ENCODE measurements at regions not wholly inside any gene's neighbourhood (a gene's known extent, or its start where the extent isn't known, plus 50 kb on each side); places are given as distances from the start of the nearest gene placed in this dataset.

- no peak for DNase-seq (ENCODE audit: low read depth in 2 of 2)
Observed at GRCh38 chr20:11128721-11129120, 454.9 kb upstream of the JAG1 start.

- no peak for DNase-seq (ENCODE audit: low read depth in 2 of 2)
Observed at GRCh38 chr20:11130554-11131166, 456.9 kb upstream of the JAG1 start.

GRCh38 chr20:11132819-11133415, 459.1 kb upstream of the JAG1 start:
- DNase-seq (ENCODE audit: low read depth in 2 of 2) = no peak

- DNase-seq (ENCODE audit: low read depth in 2 of 2) = no peak
Observed at GRCh38 chr20:11136691-11137090, 462.9 kb upstream of the JAG1 start.

- DNase-seq (ENCODE audit: low read depth in 2 of 2) = no peak
Observed at GRCh38 chr20:11137688-11138087, 463.9 kb upstream of the JAG1 start.

- no peak for DNase-seq (ENCODE audit: low read depth in 2 of 2)
Observed at GRCh38 chr20:11140359-11140758, 466.6 kb upstream of the JAG1 start.

- DNase-seq (ENCODE audit: low read depth in 2 of 2) = no peak
Observed at GRCh38 chr20:11143481-11143880, 469.7 kb upstream of the JAG1 start.

- no peak for DNase-seq (ENCODE audit: low read depth in 2 of 2)
Observed at GRCh38 chr20:11144114-11144950, 470.5 kb upstream of the JAG1 start.

- DNase-seq (ENCODE audit: low read depth in 2 of 2) = no peak
Observed at GRCh38 chr20:11145616-11146015, 471.8 kb upstream of the JAG1 start.

- DNase-seq (ENCODE audit: low read depth in 2 of 2) = no peak
Observed at GRCh38 chr20:11153819-11154218, 480.0 kb upstream of the JAG1 start.

- DNase-seq (ENCODE audit: low read depth in 2 of 2) = no peak
Observed at GRCh38 chr20:11155156-11155756, 481.5 kb upstream of the JAG1 start.

- no peak for DNase-seq (ENCODE audit: low read depth in 2 of 2)
Observed at GRCh38 chr20:11156922-11157321, 483.1 kb upstream of the JAG1 start.

- no peak for DNase-seq (ENCODE audit: low read depth in 2 of 2)
Observed at GRCh38 chr20:11158146-11158545, 484.3 kb upstream of the JAG1 start.

GRCh38 chr20:11158589-11158988, 484.8 kb upstream of the JAG1 start:
- no peak for DNase-seq (ENCODE audit: low read depth in 2 of 2)

- DNase-seq (ENCODE audit: low read depth in 2 of 2) = no peak
Observed at GRCh38 chr20:11159728-11160127, 485.9 kb upstream of the JAG1 start.

- DNase-seq (ENCODE audit: low read depth in 2 of 2) = no peak
Observed at GRCh38 chr20:11162026-11162775, 488.4 kb upstream of the JAG1 start.

GRCh38 chr20:11165789-11166188, 492.0 kb upstream of the JAG1 start:
- no peak for DNase-seq (ENCODE audit: low read depth in 2 of 2)

GRCh38 chr20:11166712-11167111, 492.9 kb upstream of the JAG1 start:
- DNase-seq (ENCODE audit: low read depth in 2 of 2) = no peak

- DNase-seq (ENCODE audit: low read depth in 2 of 2) = no peak
Observed at GRCh38 chr20:11168026-11168425, 494.2 kb upstream of the JAG1 start.

- no peak for DNase-seq (ENCODE audit: low read depth in 2 of 2)
Observed at GRCh38 chr20:11170025-11170424, 496.2 kb upstream of the JAG1 start.

GRCh38 chr20:11170565-11170964, 496.8 kb upstream of the JAG1 start:
- DNase-seq (ENCODE audit: low read depth in 2 of 2) = no peak

GRCh38 chr20:11172881-11173280, 499.1 kb upstream of the JAG1 start:
- DNase-seq (ENCODE audit: low read depth in 2 of 2) = no peak
